ENCODE measurements at regions not wholly inside any gene's neighbourhood (a gene's known extent, or its start where the extent isn't known, plus 50 kb on each side); places are given as distances from the start of the nearest gene placed in this dataset.
"Not testable (repeated sequence)": the region's sequence is repeated elsewhere in the genome, so short reads cannot be mapped to it uniquely, and the experiment has no call there.

- not testable (repeated sequence) for TF ChIP-seq CTCF (IDR thresholded peaks at IDR 0.05 in 4 of 5, conservative IDR thresholded peaks at IDR 0.05 in 1 of 5); POLR2A (IDR thresholded peaks at IDR 0.05)
These were observed 255.9 kb downstream of the TDRD15 start for GRCh38 chr2:21379668-21380067.

All from gastrocnemius medialis (tissue), 4 donors.